HG03097 (cell line): ENCODE measurements at regions not wholly inside any gene's neighbourhood (a gene's known extent, or its start where the extent isn't known, plus 50 kb on each side); places are given as distances from the start of the nearest gene placed in this dataset.
"Not testable (repeated sequence)": the region's sequence is repeated elsewhere in the genome, so short reads cannot be mapped to it uniquely, and the experiment has no call there.

Source experiments
- ATAC-seq: cut with Tn5 transposase; IDR thresholded peaks from one replicate; pipeline ENCODE4 v1.9.1; 2021; ENCODE audit not compliant: unreplicated experiment, low FRiP score

DNA sequence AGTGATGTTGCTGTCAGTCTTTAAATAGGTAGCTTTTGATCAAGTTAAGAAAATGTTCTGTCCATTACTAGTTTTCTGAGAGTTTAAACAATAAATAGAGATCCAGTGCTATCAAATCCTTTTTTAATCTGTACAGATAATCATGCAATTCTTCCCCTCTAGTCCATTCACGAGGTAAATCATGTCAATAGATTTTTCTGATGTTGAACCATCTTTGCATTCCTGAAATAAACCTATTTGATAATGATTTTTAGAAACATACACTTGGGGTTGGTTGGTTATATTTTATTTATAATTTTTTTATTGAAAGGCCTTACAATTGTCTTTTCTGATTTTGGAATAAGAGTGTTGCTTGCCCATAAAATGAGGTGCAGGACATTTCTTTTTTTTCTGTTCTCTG is 95.0 kb downstream of the FAM53A start:
- no peak for ATAC-seq

DNA sequence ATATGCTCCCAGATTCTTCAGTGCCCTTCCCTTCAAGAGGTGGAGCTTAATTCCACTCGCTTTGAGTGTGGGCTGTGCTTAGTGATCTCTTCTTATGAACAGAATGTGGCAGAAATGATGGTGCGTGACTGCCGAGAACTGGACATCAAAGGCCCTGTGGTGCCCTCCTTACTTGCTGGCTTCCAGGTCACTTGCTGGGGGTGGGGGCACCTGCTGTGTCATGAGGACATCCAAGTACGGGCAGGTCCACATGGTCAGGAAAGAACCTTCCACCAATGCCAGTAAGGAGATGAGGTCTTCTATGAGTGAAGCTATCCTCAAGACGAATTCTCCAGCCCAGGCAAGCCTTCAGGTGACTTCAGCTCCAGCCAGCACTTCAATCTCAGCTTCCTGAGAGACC is 95.8 kb downstream of the FAM53A start:
- ATAC-seq: no peak

DNA sequence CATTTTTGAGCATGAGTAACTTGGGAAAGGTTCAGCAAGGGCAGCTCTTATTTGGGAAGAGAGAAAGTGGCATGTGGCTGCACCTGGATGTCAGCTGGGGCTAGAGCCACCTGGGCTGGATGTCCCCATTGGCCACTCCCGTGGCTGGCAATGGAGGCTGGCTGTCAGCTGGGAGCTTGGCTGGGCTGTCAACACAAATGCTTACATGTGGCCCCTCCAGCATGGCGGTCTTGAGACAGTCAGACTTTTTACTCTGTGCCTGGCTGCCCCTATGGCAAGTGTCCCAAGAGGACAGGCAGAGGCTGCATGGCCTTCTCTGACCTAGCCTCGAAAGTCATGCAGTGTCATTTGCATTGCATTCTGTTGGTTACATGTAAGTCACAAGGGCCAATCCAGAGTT is 99.6 kb downstream of the FAM53A start:
- no peak for ATAC-seq

DNA sequence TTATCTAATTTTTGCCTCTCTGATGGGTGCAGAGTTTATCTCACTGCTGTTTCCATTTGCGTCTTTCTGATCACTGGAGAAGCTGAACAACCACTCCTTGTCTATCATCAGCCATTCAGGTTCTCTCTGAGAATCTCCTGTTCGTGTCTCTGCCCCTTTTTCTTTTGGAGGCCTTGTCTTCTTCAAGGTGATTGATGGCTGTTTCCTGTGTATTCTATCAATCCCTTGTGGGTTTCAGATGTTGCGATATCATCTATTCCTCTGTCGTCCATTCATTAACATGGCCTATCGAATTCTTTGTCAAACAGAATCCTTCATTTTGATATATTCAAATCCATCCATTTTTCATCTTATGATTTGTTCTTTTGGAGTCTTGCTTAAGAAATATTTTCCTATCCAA is 100.3 kb downstream of the FAM53A start:
- ATAC-seq: no peak

DNA sequence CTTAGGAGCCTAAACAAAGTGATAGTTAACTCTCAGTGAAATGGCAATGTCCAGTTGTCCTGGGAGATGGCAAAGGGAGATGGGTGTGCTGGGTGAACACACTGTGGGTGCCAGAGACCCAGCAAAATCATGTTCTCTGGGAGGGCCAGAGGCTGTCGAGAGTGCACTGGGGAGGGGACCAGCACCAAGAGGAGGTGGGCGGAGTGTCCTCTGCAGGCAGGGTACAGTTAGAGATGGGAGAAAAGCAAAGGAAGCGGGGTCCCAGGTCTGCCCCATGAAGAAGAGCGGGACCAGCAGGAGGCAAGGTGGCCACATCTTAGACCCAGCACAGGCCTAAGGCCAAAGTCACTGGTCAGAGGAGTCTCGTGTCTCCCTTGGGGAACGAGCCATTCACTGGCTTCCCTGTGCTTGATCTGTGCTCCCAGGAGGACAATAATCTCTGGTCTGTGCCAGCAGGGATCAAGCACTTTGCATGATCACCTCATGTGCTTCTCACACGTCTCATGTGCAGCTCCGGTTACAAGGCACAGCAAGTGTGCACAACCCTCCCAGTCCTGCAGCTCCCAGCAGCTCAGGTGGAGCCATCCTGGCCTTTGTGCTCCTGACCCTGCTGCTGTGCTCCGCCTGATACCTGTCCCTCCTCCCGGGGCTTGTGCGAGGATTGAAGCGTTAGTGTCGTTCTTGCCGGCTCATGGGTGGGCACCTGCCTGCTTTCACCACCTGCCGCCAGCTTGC is 100.9 kb downstream of the FAM53A start:
- no peak for ATAC-seq

DNA sequence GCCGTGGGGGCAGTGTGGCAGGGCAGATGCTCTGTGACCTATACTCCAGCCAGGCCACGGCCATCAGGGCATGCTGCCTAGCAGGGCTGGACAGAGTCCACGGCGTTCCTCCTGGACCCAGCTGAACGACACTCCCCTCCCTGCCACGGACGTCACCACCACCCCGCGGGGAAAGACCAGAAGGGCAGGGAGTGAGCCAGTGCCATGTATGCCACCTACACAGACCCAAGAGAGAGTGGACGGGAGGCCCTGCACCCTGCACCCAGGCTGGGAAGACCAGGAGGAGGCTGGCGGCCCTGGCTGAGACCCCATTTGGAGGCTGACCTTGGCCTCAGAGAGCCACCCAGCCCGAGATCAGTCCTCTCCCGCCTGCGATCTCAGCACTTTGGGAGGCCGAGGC is 101.9 kb downstream of the FAM53A start:
- no peak for ATAC-seq

DNA sequence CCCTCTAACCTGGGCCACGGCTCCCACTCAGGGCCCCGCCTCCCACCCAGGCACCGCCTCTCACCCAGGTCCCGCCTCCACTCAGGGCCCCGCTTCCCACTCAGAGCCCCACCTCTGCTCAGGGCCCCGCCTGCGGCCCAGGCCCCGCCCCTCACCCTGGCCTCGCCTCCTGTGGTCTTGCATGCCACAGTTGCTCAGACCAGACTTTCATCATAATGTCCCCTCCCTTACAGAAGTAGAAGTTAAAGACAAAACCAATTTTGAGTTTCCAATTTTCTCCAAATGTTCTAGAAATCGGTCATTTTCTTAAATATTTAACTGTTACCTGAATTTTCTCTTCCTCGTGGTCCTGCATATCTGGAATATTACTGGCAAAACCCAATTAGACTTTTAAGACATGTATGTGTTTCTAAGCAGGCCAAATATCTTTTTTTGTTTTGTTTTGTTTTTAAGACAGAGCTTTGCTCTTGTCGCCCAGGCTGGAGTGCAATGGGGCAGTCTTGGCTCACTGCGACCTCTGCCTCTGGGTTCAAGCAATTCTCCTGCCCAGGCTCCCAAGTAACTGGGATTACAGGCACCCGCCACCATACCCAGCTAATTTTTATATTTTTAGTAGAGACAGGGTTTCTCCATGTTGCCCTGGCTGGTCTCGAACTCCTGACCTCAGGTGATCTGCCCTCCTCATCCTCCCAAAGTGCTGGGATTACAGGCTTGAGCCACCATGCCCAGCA is 102.8 kb downstream of the FAM53A start:
- ATAC-seq: peak; percentile 55

DNA sequence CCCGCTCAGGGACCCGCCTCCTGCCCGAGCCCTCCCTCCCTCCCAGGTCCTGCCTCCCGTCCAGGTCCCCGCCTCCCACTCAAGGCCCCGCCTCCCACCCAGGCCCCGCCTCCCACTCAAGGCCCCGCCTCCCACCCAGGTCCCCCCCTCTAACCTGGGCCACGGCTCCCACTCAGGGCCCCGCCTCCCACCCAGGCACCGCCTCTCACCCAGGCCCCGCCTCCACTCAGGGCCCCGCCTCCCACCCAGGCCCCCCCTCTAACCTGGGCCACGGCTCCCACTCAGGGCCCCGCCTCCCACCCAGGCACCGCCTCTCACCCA is 103.5 kb downstream of the FAM53A start:
- not testable (repeated sequence) for ATAC-seq

DNA sequence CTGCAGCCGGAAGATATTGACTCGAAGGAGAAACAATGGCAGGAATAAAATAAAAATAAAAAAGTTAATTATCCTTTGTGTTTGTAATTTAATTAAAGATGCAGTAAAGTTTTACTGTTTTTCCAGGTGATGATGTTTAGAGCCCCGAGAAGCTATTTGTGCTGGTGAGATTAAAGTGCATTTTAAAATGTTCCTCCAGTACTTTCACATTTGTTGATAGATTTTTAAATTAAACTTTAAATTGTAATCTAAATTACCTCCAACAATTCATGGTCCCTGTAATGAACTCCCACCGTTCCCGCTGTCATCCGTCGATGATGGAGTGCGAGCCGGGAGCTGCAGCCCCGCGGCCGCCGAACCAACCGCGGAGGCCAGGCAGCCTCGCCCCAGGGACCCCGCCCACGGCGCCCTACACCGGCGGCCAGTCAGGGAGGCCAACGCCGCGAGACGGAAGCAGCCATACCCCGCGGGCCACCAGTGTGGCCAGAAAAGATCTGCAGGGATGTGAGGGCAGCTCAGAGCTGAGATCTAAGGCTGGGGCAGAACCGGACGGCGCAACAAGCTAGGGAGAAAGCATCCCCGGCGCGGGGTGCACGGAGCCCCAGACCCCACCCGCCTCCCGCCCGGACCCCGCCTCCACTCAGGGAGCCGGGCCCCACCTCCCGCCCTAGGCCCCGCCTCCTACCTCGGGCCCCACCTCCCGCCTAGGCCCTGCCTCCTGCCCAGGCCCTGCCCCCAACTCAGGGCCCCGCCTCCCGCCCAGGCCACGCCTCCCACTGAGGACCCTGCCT is 104.0 kb downstream of the FAM53A start:
- peak; percentile 37 for ATAC-seq

DNA sequence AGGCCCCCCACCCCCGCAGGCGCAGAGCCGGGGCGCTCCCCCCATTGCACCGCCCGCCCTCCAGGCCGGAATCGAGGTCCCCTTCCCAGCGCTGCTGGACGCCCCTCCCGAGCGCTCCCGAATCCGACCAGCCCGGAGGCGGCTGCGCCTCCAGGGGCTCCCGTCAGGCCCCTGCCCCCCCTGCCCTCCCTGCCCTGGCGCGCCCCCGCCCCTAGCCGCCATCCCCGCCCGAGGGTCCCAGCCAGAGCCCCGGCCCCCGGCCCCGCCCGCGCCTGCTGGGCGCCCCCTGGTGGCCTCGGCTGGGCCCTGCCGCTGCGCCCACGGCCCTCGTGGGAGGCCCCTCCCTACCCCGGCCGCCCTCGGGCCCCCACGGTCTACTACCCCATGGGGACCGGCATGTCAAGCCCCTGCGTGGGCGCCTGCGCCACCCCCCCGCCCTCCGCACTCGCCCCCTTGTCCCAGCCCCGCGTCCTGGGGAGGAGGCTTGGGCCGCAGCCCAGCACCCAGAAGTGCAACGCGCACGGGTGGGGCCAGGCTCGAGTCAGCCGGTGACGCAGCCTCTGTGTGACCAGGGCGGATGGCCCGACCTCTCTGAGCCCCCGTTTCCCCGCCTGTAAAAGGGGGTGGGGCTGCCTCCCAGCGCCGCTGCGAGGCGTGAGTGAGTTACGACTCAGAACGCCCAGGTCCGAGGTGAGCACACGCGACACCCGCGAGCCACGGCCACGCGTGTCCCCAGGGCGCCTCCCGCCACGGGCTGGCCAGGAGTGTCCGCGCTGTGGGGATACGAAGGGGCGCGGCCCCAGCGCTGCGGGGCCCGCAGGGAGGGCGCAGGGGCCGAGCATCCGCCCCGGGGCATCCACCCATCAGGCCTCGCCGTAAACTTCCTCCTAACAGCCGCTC is 104.9 kb downstream of the FAM53A start:
- no peak for ATAC-seq

DNA sequence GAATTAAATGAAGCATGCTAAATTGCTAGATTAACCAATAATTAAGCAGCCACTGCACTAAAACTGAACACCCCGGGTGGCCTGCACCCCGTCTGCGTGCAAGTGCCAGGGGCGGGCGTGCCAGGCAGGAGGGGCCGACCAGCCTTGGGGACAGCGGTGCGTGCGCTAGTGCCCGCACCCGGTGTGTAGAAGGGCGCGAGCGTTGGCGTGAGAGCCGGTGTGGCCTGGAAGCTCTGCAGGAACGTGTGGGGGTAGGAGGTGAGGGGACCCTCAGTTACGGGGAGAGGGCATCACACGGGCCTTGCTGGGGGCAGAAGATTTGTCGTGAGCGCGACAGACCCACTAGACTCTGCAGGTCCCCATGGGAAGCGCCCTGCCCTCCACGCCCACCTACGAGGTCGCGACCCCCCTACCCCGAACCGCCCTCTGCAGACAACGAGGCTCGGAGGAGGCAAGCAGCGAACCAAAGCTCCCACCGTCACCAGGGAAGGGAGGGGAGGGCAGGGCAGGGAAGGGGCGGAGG is 105.8 kb downstream of the FAM53A start:
- ATAC-seq: no peak

DNA sequence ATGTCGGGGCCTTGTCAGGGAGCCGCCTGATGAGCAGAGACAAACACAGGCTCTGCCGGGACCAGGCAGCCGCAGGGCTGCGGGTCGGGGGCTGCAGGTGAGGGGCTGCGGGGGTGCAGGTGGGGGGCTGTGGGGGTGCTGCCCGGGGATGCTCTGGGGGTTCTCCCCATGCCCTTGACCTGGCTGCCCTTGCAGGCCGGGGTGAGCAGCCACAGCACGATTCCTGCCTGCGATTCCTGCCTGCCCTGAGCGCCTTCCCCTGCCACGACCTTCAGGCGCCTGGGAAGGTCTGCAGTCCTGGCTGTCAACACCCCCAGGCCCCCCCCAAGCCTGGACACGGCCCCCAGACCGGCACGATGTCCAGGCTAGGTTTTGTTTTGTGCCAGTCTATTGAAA is 106.3 kb downstream of the FAM53A start:
- no peak for ATAC-seq

DNA sequence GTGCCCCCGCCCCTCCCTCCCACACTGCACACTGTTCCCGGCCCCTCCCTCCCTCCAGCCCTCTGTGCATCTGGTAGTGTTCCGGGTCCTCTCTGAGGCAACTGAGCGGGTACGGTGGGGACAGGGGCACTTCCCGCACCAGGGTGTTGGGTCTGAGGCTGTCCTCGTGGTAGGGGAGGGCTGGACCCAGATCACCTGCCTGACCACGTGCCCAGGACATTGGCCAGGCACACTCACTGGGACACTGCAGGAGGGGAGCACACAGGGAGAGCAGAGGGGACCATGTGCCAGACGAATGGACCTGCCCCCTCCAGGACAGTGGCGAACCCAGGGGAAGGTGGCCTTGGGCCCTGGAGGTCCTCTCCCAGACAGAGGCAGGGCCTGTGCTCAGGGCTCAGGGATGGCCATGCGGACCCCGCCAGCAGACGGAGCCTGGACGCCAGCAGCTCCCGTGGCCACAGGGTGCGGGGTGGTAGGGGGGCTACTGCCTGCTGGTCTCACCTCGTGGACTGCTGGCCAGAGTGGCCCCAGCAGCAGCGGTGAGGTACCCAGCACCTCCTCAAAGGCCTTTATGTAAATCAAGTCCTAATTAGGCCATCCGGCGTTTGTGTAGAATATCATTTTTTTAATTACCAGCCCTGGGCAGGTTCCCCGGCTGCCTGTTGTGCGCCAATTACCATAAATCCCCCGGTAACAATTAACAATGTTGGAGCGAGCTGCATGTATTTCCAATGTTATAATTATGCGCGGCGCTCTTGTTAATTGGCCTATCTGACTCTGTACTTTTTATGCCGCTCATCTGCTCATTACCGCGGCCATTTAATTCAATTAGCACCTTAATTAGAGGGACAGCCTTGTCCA is 106.9 kb downstream of the FAM53A start:
- no peak for ATAC-seq

DNA sequence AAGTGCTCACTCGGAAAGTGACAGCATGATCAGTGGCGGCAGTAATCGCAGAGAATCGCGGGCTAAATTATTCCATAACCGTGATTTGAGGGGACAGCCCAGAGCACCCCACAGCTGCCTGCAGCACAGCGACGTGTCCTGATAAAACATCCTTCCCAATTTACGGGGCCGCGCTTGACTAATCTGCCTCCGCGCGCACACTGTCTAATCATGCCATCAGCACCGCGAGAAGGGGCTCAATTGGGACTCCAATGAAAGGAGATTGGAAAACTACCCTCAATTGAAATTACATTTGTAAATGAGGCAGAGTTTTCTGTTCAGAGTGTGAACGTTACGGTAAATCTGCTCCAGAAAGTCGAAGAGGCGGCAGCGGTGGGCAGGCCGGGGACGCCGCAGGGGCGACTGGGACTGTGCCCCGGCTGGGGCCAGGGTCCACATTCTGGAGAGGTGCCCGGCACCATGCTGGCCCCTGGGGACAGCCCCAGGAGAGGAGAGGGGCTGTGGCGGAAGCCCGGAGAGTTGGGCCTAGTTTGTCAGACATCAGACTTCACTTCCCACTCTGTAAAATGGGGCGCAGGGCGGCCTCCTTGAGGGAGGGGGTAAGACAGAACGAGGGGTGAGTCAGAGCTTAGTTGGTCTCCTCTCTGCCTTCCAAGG is 107.7 kb downstream of the FAM53A start:
- ATAC-seq: no peak

DNA sequence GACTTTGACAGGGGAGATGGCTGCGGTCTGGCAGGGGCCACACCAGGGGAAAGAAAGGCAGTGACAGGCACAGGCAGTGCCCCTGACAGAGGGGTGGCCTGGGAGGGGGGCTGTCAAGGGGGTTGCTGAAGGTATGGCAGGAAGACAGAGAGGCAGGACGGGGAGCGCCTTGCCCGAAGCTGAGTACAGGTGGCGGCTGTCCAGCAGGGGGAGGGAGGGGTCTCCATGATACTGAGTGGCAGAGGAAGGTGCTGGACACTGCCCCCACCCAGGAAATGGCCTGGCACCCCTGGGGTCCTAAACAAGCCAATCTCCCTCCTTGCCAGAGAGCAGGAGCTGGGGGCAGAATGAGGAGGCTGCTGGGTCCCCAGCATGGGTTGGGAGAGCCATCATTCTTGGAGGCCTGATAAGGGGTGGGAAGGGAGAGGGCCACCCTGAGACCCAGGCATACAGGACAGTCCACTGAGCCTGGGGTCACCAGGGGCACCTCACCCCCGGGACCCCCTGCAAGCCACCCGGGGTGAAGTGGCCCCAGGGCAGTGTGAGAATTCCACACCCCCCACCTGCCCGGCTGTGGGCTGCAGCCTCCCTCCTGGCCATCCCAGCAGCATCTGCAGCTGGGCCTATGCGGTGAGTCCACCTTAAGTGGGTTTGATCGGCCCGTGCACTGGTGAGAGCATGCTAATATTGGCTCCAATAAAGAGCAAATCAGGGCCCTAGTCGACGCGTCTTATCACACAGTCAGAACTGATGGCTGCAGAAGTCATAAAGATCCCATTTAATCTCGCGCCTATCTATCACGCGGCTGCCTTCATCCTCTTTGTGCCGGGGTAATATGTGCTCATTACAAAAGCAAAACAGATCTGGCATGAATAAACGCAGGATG is 108.5 kb downstream of the FAM53A start:
- ATAC-seq: no peak

DNA sequence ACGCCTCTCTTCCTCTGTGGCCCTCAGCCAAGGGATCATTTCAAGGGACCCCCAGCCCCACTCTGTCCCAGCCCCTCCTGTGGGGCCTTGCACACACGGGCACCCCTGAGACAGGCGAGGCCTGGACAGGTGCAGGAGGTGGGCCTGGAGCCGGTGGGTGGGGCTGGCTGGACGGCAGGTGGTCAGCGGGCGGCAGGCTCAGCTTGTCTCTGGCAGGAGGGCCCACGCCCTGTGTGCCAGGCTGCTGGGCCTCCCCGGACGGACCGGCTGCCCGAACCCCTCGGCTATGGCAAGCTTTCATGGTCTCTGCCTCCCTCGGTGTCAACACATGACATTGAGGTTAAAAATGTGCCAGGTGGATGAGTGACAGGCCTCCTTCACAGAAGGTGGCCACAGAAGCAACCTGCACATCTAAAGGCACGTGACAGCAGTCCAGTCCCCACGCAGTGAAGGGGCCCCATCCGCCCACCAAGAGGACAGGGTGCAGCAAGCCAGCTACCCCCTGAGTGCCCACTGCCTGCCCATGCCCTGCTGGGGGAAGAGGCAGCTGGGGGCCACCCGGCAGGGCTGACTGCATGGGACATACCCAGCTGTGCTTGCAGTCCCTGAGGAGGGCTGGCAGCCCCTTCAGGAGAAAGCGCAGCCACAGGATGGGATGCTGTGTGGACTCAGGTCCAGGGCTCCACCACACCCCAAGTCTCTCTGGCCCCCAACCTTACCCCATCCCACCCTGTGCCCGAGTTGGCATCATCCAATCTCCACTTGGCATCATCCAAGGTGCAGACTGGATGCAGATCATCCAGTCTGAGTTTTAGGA is 109.3 kb downstream of the FAM53A start:
- ATAC-seq: no peak

DNA sequence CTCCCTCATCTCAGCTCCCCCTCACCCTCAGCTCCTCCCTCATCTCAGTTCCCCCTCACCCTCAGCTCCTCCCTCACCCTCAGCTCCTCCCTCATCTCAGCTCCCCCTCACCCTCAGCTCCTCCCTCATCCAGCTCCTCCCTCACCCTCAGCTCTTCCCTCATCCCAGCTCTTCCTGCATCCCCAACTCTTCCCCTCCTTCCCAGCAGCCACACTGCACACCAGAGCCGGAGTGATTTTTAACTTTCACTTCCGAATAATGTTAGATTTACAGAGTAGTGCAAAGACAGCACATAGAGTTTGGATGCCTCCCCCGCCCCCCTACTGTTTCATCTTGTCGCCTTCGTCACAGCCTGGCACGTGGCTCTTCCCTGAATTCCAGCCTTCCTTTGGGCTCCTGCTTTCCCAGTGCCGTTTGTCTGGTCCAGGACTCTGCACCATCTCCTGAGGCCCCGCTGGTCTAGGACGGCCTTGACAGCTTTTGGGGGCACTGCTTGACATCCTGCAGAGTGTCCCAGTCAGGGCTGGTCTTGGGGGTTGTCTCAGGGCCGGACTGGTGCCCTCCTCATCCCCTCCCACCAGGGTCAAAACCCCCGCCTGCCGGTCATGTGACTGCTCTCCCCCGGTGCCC is 110.2 kb downstream of the FAM53A start:
- no peak for ATAC-seq
